ENCODE measurements at regions not wholly inside any gene's neighbourhood (a gene's known extent, or its start where the extent isn't known, plus 50 kb on each side); places are given as distances from the start of the nearest gene placed in this dataset.

GRCh38 chr10:78367751-78368150, 334.1 kb downstream of the RPS24 start:
- TF ChIP-seq CTCF (IDR thresholded peaks at IDR 0.05; ENCODE audit: control extremely low read depth, extremely low read depth, low read depth, missing control alignments) = no peak
- ChIA-PET POLR2A (no interaction called here), CTCF (no interaction called here)
- DNase-seq (ENCODE audit: extremely low spot score) = no peak

GRCh38 chr10:78371136-78371535, 337.5 kb downstream of the RPS24 start:
- CTCF ChIA-PET = interaction anchor here (1.1 kb wide), 2 partner anchors 23 to 825 kb away, joined by 3 read pairs; no protein-coding TSS in a partner anchor
- no peak for DNase-seq (ENCODE audit: extremely low spot score)
- no peak for TF ChIP-seq CTCF (IDR thresholded peaks at IDR 0.05; ENCODE audit: control extremely low read depth, extremely low read depth, low read depth, missing control alignments)
- POLR2A ChIA-PET = no interaction called here

GRCh38 chr10:78372806-78373205, 339.1 kb downstream of the RPS24 start:
- TF ChIP-seq CTCF (IDR thresholded peaks at IDR 0.05; ENCODE audit: control extremely low read depth, extremely low read depth, low read depth, missing control alignments) = no peak
- no peak for DNase-seq (ENCODE audit: extremely low spot score)
- ChIA-PET CTCF (interaction anchor here (1.2 kb wide), 1 partner anchor 38 kb away, joined by 3 read pairs; no protein-coding TSS in a partner anchor), POLR2A (no interaction called here)

- ChIA-PET CTCF (interaction anchor here (1.2 kb wide), 1 partner anchor 36 kb away, joined by 3 read pairs; no protein-coding TSS in a partner anchor), POLR2A (no interaction called here)
- no peak for DNase-seq (ENCODE audit: extremely low spot score)
- no peak for TF ChIP-seq CTCF (IDR thresholded peaks at IDR 0.05; ENCODE audit: control extremely low read depth, extremely low read depth, low read depth, missing control alignments)
Measured at GRCh38 chr10:78374331-78375028, 340.8 kb downstream of the RPS24 start.

- no peak for TF ChIP-seq CTCF (IDR thresholded peaks at IDR 0.05; ENCODE audit: control extremely low read depth, extremely low read depth, low read depth, missing control alignments)
- ChIA-PET POLR2A (no interaction called here), CTCF (no interaction called here)
- no peak for DNase-seq (ENCODE audit: extremely low spot score)
Measured at GRCh38 chr10:78375854-78376785, 342.5 kb downstream of the RPS24 start.

- POLR2A ChIA-PET = no interaction called here
- no peak for TF ChIP-seq CTCF (IDR thresholded peaks at IDR 0.05; ENCODE audit: control extremely low read depth, extremely low read depth, low read depth, missing control alignments)
- no peak for DNase-seq (ENCODE audit: extremely low spot score)
- CTCF ChIA-PET = no interaction called here
Measured at GRCh38 chr10:78377356-78377755, 343.7 kb downstream of the RPS24 start.

Data from GM10248 (cell line).